ENCODE measurements at regions not wholly inside any gene's neighbourhood (a gene's known extent, or its start where the extent isn't known, plus 50 kb on each side); places are given as distances from the start of the nearest gene placed in this dataset.

DNA sequence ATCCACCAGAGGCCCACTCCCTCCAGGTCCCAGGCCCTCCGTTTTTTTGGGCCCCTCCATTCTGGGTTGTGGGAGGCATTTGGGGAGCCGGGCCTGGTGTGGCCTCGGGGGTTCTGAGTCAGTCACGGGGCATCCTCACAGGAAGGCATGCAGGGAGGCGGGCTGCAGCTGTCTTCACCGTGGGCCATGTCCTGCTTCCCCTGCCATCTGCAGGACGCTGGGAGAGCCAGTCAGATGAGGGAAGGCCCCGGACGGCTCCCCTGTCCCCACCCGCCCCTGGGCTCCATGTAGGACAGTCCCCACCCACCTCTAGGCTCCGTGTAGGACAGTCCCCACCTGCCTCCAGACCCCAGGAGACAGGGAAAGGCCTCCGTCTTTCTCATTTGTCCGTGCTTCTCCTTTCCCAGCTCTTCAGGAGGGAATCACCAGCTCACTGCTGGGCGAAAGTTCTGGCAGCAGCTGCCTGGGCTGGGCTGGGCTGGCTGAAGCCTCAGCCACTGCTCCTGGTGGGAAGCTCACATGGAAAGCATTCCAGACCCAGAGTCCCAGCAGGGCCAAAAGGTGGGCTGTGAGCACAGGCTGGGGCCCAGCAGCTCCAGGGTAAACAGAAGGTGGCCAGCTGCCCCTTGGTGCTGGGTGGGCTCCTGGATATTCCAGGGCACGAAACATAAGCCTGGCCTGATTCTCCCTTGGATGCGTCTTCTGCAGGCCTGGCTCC lies 217.8 kb downstream of the KIF26A start:
- no peak overlapping the region; the same call in 1 of the 2 replicates for H3K27ac Mint-ChIP-seq
- ChIA-PET POLR2A (no interaction called here), CTCF (interaction anchor here (0.9 to 3.6 kb wide), 4 partner anchors 14 to 295 kb away, joined by 3 to 22 read pairs (median 4); no protein-coding TSS in a partner anchor)
- ATAC-seq = no peak
- H3K36me3 Mint-ChIP-seq = peaks cover 5% of the 10 kb centered on the region; the same call in 1 of the 2 replicates
- H3K4me1 Mint-ChIP-seq = no peaks in the 10 kb centered on the region
- H3K27me3 Mint-ChIP-seq (ENCODE audit: low read depth) = no peaks in the 10 kb centered on the region
- no peak overlapping the region for H3K4me3 Mint-ChIP-seq
- no peak for DNase-seq (ENCODE audit: low spot score)
- H3K9me3 Mint-ChIP-seq = peaks cover 15% of the 10 kb centered on the region
- TF ChIP-seq ERG (CRISPR knock-in tag; IDR thresholded peaks at IDR 0.05) (no peak), NR3C1 (CRISPR knock-in tag; conservative IDR thresholded peaks at IDR 0.05; ENCODE audit: low read depth) (no peak), FOXJ3 (CRISPR knock-in tag; IDR thresholded peaks at IDR 0.05; ENCODE audit: borderline replicate concordance) (no peak)

- no peak overlapping the region for H3K4me3 Mint-ChIP-seq
- CTCF ChIA-PET = interaction anchor here (0.7 to 3.6 kb wide), 4 partner anchors 13 to 207 kb away, joined by 3 to 22 read pairs (median 4); no protein-coding TSS in a partner anchor
Observed at GRCh38 chr14:104356738-104357688, 218.6 kb downstream of the KIF26A start.

More at GRCh38 chr14:104356738-104357688, 218.6 kb downstream of the KIF26A start:
- DNase-seq (ENCODE audit: low spot score) (peak; percentile 9), ATAC-seq (no peak)
- H3K4me1 Mint-ChIP-seq = no peaks in the 10 kb centered on the region
- H3K27me3 Mint-ChIP-seq (ENCODE audit: low read depth) = no peaks in the 10 kb centered on the region
- TF ChIP-seq PRRX2 (CRISPR knock-in tag; IDR thresholded peaks at IDR 0.05) (no peak), ZNF281 (CRISPR knock-in tag; IDR thresholded peaks at IDR 0.05) (no peak), JAZF1 (CRISPR knock-in tag; IDR thresholded peaks at IDR 0.05) (no peak), KAT7 (CRISPR knock-in tag; IDR thresholded peaks at IDR 0.05; ENCODE audit: borderline replicate concordance) (no peak), GABPB1 (CRISPR knock-in tag; IDR thresholded peaks at IDR 0.05) (no peak), OVOL2 (CRISPR knock-in tag; IDR thresholded peaks at IDR 0.05; ENCODE audit: borderline replicate concordance) (no peak), ESRRA (CRISPR knock-in tag; IDR thresholded peaks at IDR 0.05; ENCODE audit: borderline replicate concordance) (no peak), IRF2 (CRISPR knock-in tag; IDR thresholded peaks at IDR 0.05; ENCODE audit: borderline replicate concordance, low read depth) (no peak)
- TF ChIP-seq, protein P1, sequence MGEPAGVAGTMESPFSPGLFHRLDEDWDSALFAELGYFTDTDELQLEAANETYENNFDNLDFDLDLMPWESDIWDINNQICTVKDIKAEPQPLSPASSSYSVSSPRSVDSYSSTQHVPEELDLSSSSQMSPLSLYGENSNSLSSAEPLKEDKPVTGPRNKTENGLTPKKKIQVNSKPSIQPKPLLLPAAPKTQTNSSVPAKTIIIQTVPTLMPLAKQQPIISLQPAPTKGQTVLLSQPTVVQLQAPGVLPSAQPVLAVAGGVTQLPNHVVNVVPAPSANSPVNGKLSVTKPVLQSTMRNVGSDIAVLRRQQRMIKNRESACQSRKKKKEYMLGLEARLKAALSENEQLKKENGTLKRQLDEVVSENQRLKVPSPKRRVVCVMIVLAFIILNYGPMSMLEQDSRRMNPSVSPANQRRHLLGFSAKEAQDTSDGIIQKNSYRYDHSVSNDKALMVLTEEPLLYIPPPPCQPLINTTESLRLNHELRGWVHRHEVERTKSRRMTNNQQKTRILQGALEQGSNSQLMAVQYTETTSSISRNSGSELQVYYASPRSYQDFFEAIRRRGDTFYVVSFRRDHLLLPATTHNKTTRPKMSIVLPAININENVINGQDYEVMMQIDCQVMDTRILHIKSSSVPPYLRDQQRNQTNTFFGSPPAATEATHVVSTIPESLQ (CRISPR knock-in tag; IDR thresholded peaks at IDR 0.05) = no peak
- H3K27ac Mint-ChIP-seq = peak overlapping the region; percentile 63; the same call in 1 of the 2 replicates
- peaks cover 6% of the 10 kb centered on the region for H3K9me3 Mint-ChIP-seq
- POLR2A ChIA-PET = no interaction called here
- peaks cover 5% of the 10 kb centered on the region; the same call in 1 of the 2 replicates for H3K36me3 Mint-ChIP-seq

All from WTC11 (cell line).